HL-60 (cell line): ENCODE measurements at regions not wholly inside any gene's neighbourhood (a gene's known extent, or its start where the extent isn't known, plus 50 kb on each side); places are given as distances from the start of the nearest gene placed in this dataset.

Experiments
- CTCF ChIP-seq: IDR thresholded peaks from one replicate; pipeline ENCODE4 v1.5.1; 2011; ENCODE audit warnings: low read length, control low read depth, inconsistent platforms; ENCODE audit not compliant: insufficient read depth
- GABPA ChIP-seq: IDR thresholded peaks from 2 replicates; pipeline ENCODE4 v1.6.1; 2012; ENCODE audit warnings: low read depth
- POLR2AphosphoS5 ChIP-seq: IDR thresholded peaks from 2 replicates; pipeline ENCODE4 v1.6.1; 2012; ENCODE audit warnings: low read depth
- REST ChIP-seq: IDR thresholded peaks from 2 replicates; pipeline ENCODE4 v1.6.1; 2012; ENCODE audit warnings: low read depth; ENCODE audit not compliant: insufficient replicate concordance
- SPI1 ChIP-seq: IDR thresholded peaks from 2 replicates; pipeline ENCODE4 v1.6.1; 2012; ENCODE audit warnings: low read depth, mild to moderate bottlenecking, borderline replicate concordance

GRCh38 chr13:78309497-78310180 is 293.7 kb downstream of the POU4F1 start:
- TF ChIP-seq CTCF (no peak), POLR2AphosphoS5 (no peak), SPI1 (no peak), REST (no peak), GABPA (no peak)
